SK-N-SH treated with all-trans-retinoic acid at 6 μM for 48 hours (cell line): ENCODE measurements at regions not wholly inside any gene's neighbourhood (a gene's known extent, or its start where the extent isn't known, plus 50 kb on each side); places are given as distances from the start of the nearest gene placed in this dataset.

Experiments used
- ATAC-seq: fragments of 200-7000 bp; cut with Tn5 transposase; 3 replicates; pipeline ENCODE4 v1.9.1; 2020; ENCODE audit warnings: mild to moderate bottlenecking, moderate library complexity
- ARNTL ChIP-seq: fragments of 450-650 bp; formaldehyde crosslinking; IDR thresholded peaks from 2 replicates; pipeline ENCODE4 v1.5.0; 2020; ENCODE audit warnings: low read depth, mild to moderate bottlenecking, moderate library complexity, borderline replicate concordance
- BACH2 ChIP-seq: fragments of 250-450 bp; sonication (Bioruptor Pico); IDR thresholded peaks from 2 replicates; pipeline ENCODE4 v1.9.0; 2021; ENCODE audit warnings: mild to moderate bottlenecking, borderline replicate concordance
- CSDC2 ChIP-seq: fragments of 250-450 bp; sonication (Bioruptor Pico); IDR thresholded peaks from 2 replicates; pipeline ENCODE4 v1.5.0; 2020; ENCODE audit warnings: mild to moderate bottlenecking, moderate library complexity
- ESRRG ChIP-seq: fragments of 250-450 bp; sonication (Bioruptor Pico); IDR thresholded peaks from 2 replicates; pipeline ENCODE4 v1.6.1; 2021; ENCODE audit warnings: mild to moderate bottlenecking
- GLIS3 ChIP-seq: fragments of 250-450 bp; sonication (Bioruptor Pico); IDR thresholded peaks from 2 replicates; pipeline ENCODE4 v1.5.0; 2020; ENCODE audit warnings: mild to moderate bottlenecking, moderate library complexity
- ISL1 ChIP-seq: fragments of 250-450 bp; sonication (Bioruptor Pico); IDR thresholded peaks from 2 replicates; pipeline ENCODE4 v2.1.2; 2022; ENCODE audit warnings: mild to moderate bottlenecking, moderate library complexity
- OSR1 ChIP-seq: fragments of 250-450 bp; sonication (Bioruptor Pico); IDR thresholded peaks from 2 replicates; pipeline ENCODE4 v1.8.0; 2022; ENCODE audit warnings: moderate library complexity, mild to moderate bottlenecking, inconsistent platforms
- POU6F1 ChIP-seq: fragments of 250-450 bp; sonication (Bioruptor Pico); IDR thresholded peaks from 2 replicates; pipeline ENCODE4 v1.8.0; 2021; ENCODE audit warnings: low read depth, mild to moderate bottlenecking, moderate library complexity, borderline replicate concordance
- PPARA ChIP-seq: fragments of 250-450 bp; sonication (Bioruptor Pico); IDR thresholded peaks from 2 replicates; pipeline ENCODE4 v1.5.0; 2020; ENCODE audit warnings: mild to moderate bottlenecking, borderline replicate concordance
- RARB ChIP-seq: fragments of 250-450 bp; sonication (Bioruptor Pico); IDR thresholded peaks from 2 replicates; pipeline ENCODE4 v1.8.0; 2021; ENCODE audit warnings: mild to moderate bottlenecking, moderate library complexity
- SNAI2 ChIP-seq: fragments of 250-450 bp; sonication (Bioruptor Pico); IDR thresholded peaks from 2 replicates; pipeline ENCODE4 v1.5.0; 2020; ENCODE audit warnings: mild to moderate bottlenecking, moderate library complexity
- TCF4 ChIP-seq: fragments of 250-450 bp; sonication (Bioruptor Pico); IDR thresholded peaks from 2 replicates; pipeline ENCODE4 v1.8.0; 2021; ENCODE audit warnings: mild to moderate bottlenecking, moderate library complexity, borderline replicate concordance
- TOX ChIP-seq: fragments of 250-450 bp; sonication (Bioruptor Pico); IDR thresholded peaks from 2 replicates; pipeline ENCODE4 v1.8.0; 2021; ENCODE audit warnings: mild to moderate bottlenecking, moderate library complexity, borderline replicate concordance
- ZC3H10 ChIP-seq: fragments of 250-450 bp; sonication (Bioruptor Pico); IDR thresholded peaks from 2 replicates; pipeline ENCODE4 v1.5.1; 2021; ENCODE audit warnings: mild to moderate bottlenecking, moderate library complexity
- ZFP3 ChIP-seq: fragments of 250-450 bp; sonication (Bioruptor Pico); IDR thresholded peaks from 2 replicates; pipeline ENCODE4 v1.5.0; 2020; ENCODE audit warnings: mild to moderate bottlenecking, moderate library complexity
- ZFP30 ChIP-seq: fragments of 450-650 bp; formaldehyde crosslinking; IDR thresholded peaks from 2 replicates; pipeline ENCODE4 v1.5.0; 2022; ENCODE audit warnings: mild to moderate bottlenecking, moderate library complexity
- ZNF565 ChIP-seq: fragments of 450-650 bp; formaldehyde crosslinking; conservative IDR thresholded peaks from 2 replicates; pipeline ENCODE4 v1.5.0; 2020; ENCODE audit warnings: low read depth, mild to moderate bottlenecking, moderate library complexity
- ZNF8 ChIP-seq: fragments of 450-650 bp; formaldehyde crosslinking; IDR thresholded peaks from 2 replicates; pipeline ENCODE4 v1.5.0; 2020; ENCODE audit warnings: mild to moderate bottlenecking, moderate library complexity
- TF ChIP-seq, protein P1 (sequence below): fragments of 250-450 bp; sonication (Bioruptor Pico); IDR thresholded peaks from 2 replicates; pipeline ENCODE4 v1.5.0; 2020; ENCODE audit warnings: mild to moderate bottlenecking, moderate library complexity
- TF ChIP-seq, protein P2 (sequence below): fragments of 250-450 bp; sonication (Bioruptor Pico); IDR thresholded peaks from 2 replicates; pipeline ENCODE4 v1.5.1; 2021; ENCODE audit warnings: mild to moderate bottlenecking, moderate library complexity
- TF ChIP-seq, protein P3 (sequence below): fragments of 250-450 bp; sonication (Bioruptor Pico); IDR thresholded peaks from 2 replicates; pipeline ENCODE4 v1.5.1; 2020; ENCODE audit warnings: low read depth, mild to moderate bottlenecking, moderate library complexity

DNA sequence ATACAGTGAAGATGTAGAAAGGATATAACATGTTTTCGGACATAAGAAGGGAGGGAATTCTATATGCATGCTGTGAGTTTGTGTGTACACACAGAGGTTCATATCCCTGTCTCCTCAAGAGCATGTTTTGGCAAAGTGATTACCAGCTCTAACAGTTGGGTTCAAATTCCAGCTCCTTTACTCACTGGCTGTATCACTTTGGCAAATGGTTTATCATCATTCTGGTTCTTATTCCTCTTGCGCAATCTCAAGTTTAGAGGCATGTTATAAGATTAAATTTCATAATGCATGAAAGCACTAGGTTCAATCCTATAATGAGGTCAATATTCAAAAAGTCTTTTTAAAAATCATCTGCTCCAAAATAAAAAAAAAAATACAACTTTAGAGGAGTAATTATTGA is 107.7 kb upstream of the LRFN5 start:
- TF ChIP-seq ZFP3 (no peak), POU6F1 (CRISPR knock-in tag) (no peak), TCF4 (CRISPR knock-in tag) (no peak), PPARA (no peak), SNAI2 (CRISPR knock-in tag) (no peak), GLIS3 (CRISPR knock-in tag) (no peak), TOX (CRISPR knock-in tag) (no peak), ISL1 (CRISPR knock-in tag) (no peak), ZFP30 (CRISPR knock-in tag) (no peak), ZC3H10 (CRISPR knock-in tag) (no peak)
- TF ChIP-seq, protein P1, sequence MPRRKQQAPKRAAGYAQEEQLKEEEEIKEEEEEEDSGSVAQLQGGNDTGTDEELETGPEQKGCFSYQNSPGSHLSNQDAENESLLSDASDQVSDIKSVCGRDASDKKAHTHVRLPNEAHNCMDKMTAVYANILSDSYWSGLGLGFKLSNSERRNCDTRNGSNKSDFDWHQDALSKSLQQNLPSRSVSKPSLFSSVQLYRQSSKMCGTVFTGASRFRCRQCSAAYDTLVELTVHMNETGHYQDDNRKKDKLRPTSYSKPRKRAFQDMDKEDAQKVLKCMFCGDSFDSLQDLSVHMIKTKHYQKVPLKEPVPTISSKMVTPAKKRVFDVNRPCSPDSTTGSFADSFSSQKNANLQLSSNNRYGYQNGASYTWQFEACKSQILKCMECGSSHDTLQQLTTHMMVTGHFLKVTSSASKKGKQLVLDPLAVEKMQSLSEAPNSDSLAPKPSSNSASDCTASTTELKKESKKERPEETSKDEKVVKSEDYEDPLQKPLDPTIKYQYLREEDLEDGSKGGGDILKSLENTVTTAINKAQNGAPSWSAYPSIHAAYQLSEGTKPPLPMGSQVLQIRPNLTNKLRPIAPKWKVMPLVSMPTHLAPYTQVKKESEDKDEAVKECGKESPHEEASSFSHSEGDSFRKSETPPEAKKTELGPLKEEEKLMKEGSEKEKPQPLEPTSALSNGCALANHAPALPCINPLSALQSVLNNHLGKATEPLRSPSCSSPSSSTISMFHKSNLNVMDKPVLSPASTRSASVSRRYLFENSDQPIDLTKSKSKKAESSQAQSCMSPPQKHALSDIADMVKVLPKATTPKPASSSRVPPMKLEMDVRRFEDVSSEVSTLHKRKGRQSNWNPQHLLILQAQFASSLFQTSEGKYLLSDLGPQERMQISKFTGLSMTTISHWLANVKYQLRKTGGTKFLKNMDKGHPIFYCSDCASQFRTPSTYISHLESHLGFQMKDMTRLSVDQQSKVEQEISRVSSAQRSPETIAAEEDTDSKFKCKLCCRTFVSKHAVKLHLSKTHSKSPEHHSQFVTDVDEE (CRISPR knock-in tag) = no peak
- TF ChIP-seq, protein P2, sequence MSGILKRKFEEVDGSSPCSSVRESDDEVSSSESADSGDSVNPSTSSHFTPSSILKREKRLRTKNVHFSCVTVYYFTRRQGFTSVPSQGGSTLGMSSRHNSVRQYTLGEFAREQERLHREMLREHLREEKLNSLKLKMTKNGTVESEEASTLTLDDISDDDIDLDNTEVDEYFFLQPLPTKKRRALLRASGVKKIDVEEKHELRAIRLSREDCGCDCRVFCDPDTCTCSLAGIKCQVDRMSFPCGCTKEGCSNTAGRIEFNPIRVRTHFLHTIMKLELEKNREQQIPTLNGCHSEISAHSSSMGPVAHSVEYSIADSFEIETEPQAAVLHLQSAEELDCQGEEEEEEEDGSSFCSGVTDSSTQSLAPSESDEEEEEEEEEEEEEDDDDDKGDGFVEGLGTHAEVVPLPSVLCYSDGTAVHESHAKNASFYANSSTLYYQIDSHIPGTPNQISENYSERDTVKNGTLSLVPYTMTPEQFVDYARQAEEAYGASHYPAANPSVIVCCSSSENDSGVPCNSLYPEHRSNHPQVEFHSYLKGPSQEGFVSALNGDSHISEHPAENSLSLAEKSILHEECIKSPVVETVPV (CRISPR knock-in tag) = no peak
- TF ChIP-seq, protein P3, sequence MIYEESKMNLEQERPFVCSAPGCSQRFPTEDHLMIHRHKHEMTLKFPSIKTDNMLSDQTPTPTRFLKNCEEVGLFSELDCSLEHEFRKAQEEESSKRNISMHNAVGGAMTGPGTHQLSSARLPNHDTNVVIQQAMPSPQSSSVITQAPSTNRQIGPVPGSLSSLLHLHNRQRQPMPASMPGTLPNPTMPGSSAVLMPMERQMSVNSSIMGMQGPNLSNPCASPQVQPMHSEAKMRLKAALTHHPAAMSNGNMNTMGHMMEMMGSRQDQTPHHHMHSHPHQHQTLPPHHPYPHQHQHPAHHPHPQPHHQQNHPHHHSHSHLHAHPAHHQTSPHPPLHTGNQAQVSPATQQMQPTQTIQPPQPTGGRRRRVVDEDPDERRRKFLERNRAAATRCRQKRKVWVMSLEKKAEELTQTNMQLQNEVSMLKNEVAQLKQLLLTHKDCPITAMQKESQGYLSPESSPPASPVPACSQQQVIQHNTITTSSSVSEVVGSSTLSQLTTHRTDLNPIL (CRISPR knock-in tag) = no peak
- TF ChIP-seq, all 23 proteins: peak for 0
- ATAC-seq = no peak

- TF ChIP-seq, protein P3 (CRISPR knock-in tag) = no peak
- TF ChIP-seq OSR1 (CRISPR knock-in tag) (no peak), ARNTL (CRISPR knock-in tag) (no peak), ESRRG (no peak)
- ATAC-seq = no peak
Measured at GRCh38 chr14:41490323-41490722, 116.4 kb upstream of the LRFN5 start.

GRCh38 chr14:41489315-41489972 is 117.2 kb upstream of the LRFN5 start:
- ATAC-seq = no peak

More at GRCh38 chr14:41489315-41489972, 117.2 kb upstream of the LRFN5 start:
- TF ChIP-seq ZNF8 (no peak), CSDC2 (CRISPR knock-in tag) (no peak), BACH2 (no peak), ARNTL (CRISPR knock-in tag) (no peak), RARB (no peak), ZNF565 (no peak), PPARA (no peak)
- TF ChIP-seq, protein P2 (CRISPR knock-in tag) = no peak
- TF ChIP-seq, protein P1 (CRISPR knock-in tag) = no peak
- TF ChIP-seq, all 23 proteins: peak for 0
